A549 (cell line): ENCODE measurements at regions not wholly inside any gene's neighbourhood (a gene's known extent, or its start where the extent isn't known, plus 50 kb on each side); places are given as distances from the start of the nearest gene placed in this dataset.
"Not testable (repeated sequence)": the region's sequence is repeated elsewhere in the genome, so short reads cannot be mapped to it uniquely, and the experiment has no call there.

Source experiments
- EHMT2 ChIP-seq: fragments of 200-600 bp; sonication (generic); IDR thresholded peaks from 2 replicates; pipeline ENCODE4 v1.6.1; 2016; ENCODE audit warnings: antibody characterized with exemption, low read depth, mild to moderate bottlenecking, moderate library complexity
- EP300 ChIP-seq, 2 experiments: fragments of >200 bp; sonication (Bioruptor Twin); formaldehyde crosslinking; IDR thresholded peaks; 2 replicates in 1 of 2; 3 replicates in 1 of 2; pipeline ENCODE4 v1.6.1; 2016 to 2017
- ESRRA ChIP-seq: fragments of 150-350 bp; IDR thresholded peaks from 2 replicates; pipeline ENCODE4 v1.6.1; 2014; ENCODE audit warnings: mild to moderate bottlenecking, low read length, borderline replicate concordance
- HDAC2 ChIP-seq: fragments of 200-600 bp; sonication (generic); IDR thresholded peaks from 2 replicates; pipeline ENCODE4 v1.6.1; 2016
- PHF8 ChIP-seq: fragments of 200-600 bp; sonication (generic); IDR thresholded peaks from 2 replicates; pipeline ENCODE4 v1.6.1; 2016; ENCODE audit warnings: low read depth, mild to moderate bottlenecking, antibody characterized with exemption, moderate library complexity, borderline replicate concordance
- POLR2A ChIP-seq: IDR thresholded peaks from 2 replicates; pipeline ENCODE4 v1.6.1; 2012; ENCODE audit warnings: mild to moderate bottlenecking, low read length
- POLR2AphosphoS2 ChIP-seq: conservative IDR thresholded peaks from 2 replicates; pipeline ENCODE4 v1.6.1; 2012; ENCODE audit warnings: low read length, improper control_type of control experiment, inconsistent platforms
- TF ChIP-seq, protein P1 (sequence below): fragments of >200 bp; sonication (Bioruptor Twin); formaldehyde crosslinking; IDR thresholded peaks from 3 replicates; pipeline ENCODE4 v1.5.1; 2016
- TF ChIP-seq, protein P2 (sequence below): fragments of 200-600 bp; sonication (generic); IDR thresholded peaks from 2 replicates; pipeline ENCODE4 v1.6.1; 2016; ENCODE audit warnings: antibody characterized with exemption, mild to moderate bottlenecking, moderate library complexity
- TF ChIP-seq, protein P3 (sequence below): IDR thresholded peaks from 2 replicates; pipeline ENCODE4 v1.6.1; 2012

DNA sequence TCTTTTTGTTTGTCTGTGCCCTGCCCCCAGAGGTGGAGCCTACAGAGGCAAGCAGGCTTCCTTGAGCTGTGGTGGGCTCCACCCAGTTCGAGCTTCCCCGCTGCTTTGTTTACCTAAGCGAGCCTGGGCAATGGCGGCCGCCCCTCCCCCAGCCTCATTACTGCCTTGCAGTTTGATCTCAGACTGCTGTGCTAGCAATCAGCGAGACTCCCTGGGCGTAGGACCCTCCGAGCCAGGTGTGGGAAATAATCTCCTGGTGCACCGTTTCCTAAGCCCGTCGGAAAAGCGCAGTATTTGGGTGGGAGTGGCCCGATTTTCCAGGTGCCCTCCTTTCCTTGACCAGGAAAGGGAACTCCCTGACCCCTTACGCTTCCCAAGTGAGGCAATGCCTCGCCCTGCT is 78.6 kb upstream of the HAND2 start:
- TF ChIP-seq, protein P1, sequence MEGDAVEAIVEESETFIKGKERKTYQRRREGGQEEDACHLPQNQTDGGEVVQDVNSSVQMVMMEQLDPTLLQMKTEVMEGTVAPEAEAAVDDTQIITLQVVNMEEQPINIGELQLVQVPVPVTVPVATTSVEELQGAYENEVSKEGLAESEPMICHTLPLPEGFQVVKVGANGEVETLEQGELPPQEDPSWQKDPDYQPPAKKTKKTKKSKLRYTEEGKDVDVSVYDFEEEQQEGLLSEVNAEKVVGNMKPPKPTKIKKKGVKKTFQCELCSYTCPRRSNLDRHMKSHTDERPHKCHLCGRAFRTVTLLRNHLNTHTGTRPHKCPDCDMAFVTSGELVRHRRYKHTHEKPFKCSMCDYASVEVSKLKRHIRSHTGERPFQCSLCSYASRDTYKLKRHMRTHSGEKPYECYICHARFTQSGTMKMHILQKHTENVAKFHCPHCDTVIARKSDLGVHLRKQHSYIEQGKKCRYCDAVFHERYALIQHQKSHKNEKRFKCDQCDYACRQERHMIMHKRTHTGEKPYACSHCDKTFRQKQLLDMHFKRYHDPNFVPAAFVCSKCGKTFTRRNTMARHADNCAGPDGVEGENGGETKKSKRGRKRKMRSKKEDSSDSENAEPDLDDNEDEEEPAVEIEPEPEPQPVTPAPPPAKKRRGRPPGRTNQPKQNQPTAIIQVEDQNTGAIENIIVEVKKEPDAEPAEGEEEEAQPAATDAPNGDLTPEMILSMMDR = not testable (repeated sequence)
- not testable (repeated sequence) for TF ChIP-seq HDAC2; ESRRA; POLR2A; EP300 (IDR thresholded peaks at IDR 0.05); PHF8; EHMT2; POLR2AphosphoS2
- TF ChIP-seq, protein P2, sequence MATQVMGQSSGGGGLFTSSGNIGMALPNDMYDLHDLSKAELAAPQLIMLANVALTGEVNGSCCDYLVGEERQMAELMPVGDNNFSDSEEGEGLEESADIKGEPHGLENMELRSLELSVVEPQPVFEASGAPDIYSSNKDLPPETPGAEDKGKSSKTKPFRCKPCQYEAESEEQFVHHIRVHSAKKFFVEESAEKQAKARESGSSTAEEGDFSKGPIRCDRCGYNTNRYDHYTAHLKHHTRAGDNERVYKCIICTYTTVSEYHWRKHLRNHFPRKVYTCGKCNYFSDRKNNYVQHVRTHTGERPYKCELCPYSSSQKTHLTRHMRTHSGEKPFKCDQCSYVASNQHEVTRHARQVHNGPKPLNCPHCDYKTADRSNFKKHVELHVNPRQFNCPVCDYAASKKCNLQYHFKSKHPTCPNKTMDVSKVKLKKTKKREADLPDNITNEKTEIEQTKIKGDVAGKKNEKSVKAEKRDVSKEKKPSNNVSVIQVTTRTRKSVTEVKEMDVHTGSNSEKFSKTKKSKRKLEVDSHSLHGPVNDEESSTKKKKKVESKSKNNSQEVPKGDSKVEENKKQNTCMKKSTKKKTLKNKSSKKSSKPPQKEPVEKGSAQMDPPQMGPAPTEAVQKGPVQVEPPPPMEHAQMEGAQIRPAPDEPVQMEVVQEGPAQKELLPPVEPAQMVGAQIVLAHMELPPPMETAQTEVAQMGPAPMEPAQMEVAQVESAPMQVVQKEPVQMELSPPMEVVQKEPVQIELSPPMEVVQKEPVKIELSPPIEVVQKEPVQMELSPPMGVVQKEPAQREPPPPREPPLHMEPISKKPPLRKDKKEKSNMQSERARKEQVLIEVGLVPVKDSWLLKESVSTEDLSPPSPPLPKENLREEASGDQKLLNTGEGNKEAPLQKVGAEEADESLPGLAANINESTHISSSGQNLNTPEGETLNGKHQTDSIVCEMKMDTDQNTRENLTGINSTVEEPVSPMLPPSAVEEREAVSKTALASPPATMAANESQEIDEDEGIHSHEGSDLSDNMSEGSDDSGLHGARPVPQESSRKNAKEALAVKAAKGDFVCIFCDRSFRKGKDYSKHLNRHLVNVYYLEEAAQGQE = not testable (repeated sequence)
- TF ChIP-seq, protein P3, sequence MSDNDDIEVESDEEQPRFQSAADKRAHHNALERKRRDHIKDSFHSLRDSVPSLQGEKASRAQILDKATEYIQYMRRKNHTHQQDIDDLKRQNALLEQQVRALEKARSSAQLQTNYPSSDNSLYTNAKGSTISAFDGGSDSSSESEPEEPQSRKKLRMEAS = not testable (repeated sequence)
